GM11168 (cell line): ENCODE measurements at regions not wholly inside any gene's neighbourhood (a gene's known extent, or its start where the extent isn't known, plus 50 kb on each side); places are given as distances from the start of the nearest gene placed in this dataset.

ENCODE experiments used
- in situ Hi-C: fragments of 300-500 bp; cut with MboI; formaldehyde crosslinking; loops from one replicate; pipeline ENCODE4 v1.12.0; 2022; ENCODE audit warnings: low sequenced_read_pairs; ENCODE audit not compliant: unreplicated experiment

DNA sequence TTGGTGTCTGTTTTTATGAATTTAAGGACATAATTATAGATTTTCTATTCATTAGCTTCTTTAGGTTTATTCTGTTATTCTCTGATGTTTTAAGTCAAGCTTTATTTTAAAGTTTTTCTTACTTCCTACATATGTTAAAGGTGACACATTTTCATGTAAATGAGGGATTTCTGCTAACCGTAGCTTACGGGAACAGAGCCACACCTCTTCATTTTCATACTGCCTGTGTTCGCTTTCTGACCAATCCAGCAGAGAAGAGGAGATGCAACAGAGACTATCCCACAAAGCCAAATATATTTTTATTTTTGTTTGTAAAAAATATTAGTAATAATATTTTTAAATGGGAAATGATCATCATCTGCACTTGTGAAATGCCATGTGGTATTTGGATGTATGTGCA is 774.1 kb downstream of the BRD1 start:
- in situ Hi-C loops: no loop called here

DNA sequence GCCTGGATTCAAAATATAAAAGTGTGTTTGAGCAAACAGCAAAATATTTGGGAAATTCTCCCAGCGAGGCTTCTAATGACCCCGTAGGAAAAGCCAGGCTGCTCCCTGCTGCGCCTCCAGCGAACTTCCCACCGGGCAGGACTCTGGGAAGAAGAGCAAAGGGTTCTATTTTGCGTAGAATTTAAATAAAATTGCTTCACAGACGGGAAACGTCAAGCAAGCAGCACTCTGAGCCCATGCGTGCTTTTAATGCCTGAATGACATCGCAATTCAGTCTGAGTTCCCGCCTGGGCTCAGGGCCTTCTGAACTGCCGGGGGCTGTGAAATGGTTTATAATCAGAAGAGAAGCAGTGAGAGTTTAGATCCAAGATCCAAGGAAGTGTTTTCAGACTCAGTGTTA is 775.1 kb downstream of the BRD1 start:
- in situ Hi-C loops: no loop called here

DNA sequence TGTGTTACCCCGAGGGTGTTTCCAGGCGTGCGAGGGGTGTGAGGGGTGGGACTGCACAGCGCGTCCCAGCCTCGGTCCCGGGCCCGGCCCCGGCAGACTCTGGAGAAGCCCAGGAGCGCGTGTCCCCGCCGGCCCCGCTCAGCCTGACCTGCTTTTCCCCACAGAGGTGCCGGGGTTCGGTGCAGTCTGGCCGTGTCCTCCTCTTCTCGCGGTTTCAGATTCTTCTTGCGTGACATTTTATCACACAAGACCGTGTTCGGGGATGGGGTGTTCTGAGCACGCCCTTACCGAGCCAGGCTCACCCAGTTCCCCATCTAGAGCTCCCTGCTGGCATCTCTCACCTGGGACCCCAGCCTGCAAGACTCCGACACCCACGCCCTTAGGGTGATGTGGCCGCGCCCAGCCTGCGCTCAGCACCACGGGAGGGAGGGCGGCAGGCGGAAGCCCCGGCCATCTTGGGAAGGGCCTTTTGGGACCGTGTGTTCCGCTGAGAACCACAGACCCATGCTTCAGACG is 775.6 kb downstream of the BRD1 start:
- in situ Hi-C loops: no loop called here

DNA sequence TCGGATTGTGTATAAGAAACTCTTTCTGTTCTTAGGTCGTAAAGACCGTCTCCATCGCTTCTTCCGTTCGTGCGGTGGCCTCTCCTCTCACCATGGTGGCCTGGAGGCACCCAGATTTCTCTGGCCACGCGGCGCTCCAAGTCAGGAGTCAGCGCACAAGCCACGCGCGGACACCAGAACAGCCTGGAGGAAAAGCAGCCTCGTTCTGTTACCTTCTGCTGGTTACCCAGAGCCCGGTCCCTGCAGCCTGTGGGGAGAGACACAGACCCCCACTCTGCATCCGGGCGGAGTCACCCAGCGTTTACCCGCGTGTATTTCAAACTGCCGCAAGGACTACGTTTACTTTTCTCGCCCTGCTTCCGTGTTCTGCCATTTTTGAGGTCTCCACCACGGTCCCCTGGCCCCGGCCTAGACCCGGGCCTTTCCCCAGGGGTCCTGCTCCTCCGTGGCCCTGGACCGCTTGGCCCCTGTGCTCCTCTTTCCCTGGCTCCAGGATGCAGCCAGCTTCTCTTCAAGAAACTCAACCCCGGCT is 776.1 kb downstream of the BRD1 start:
- in situ Hi-C loops: no loop called here

DNA sequence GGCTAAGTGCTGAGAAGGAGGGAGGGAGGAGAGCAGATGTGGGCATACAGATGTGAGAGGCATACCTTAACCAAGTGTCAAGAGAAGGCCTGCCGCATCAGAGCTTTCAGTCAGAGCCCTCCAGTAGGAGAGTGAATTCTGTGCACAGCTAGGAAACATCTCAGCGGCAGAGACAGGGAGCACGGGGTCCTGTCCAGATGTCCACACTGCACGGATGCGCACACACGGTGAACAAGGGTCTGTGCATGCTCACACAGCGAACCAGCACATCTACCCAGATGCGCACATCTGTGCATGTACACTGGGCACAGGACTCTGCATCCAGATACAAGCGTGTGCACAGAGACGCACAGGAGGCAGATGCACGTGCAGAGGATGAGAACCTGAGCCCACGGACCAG is 778.0 kb downstream of the BRD1 start:
- in situ Hi-C loops: no loop called here

DNA sequence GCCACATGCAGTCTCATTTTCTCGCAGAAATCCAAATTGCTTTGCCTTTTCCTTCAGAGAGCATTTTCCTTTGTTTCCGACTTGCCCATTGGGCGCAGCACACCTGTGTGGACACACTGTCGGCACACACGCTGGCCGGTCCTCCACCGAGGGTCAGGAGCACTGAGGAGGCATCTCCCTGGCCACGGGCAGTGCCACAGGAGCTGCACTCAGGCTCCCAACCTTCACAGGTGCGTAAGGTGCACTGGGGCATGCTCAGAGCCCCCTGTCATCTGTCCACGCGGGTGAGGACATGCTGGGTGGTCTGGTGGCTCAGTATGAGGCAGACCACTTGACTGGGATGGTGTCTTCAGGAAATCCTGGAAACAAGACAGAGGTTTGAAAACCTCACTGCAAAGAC is 779.1 kb downstream of the BRD1 start:
- in situ Hi-C loops: no loop called here

DNA sequence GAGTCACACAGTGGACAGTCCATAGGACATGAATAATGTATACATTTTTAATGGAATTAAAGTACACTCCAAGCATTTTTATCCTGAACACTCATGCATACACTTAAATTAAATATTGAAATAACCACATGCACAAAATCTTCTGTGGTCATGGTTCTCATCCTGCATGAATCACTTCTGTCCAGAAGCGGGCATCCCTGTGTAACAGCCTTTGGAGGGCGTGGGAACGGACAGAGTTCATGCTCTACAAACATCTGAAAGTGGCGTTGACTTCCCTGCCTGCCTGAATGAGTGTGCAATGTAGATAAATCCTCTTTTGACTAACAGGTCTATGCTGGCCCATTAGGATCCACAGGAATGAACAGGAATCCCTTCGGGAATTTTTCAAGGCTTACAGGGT is 780.2 kb downstream of the BRD1 start:
- in situ Hi-C loops: no loop called here

DNA sequence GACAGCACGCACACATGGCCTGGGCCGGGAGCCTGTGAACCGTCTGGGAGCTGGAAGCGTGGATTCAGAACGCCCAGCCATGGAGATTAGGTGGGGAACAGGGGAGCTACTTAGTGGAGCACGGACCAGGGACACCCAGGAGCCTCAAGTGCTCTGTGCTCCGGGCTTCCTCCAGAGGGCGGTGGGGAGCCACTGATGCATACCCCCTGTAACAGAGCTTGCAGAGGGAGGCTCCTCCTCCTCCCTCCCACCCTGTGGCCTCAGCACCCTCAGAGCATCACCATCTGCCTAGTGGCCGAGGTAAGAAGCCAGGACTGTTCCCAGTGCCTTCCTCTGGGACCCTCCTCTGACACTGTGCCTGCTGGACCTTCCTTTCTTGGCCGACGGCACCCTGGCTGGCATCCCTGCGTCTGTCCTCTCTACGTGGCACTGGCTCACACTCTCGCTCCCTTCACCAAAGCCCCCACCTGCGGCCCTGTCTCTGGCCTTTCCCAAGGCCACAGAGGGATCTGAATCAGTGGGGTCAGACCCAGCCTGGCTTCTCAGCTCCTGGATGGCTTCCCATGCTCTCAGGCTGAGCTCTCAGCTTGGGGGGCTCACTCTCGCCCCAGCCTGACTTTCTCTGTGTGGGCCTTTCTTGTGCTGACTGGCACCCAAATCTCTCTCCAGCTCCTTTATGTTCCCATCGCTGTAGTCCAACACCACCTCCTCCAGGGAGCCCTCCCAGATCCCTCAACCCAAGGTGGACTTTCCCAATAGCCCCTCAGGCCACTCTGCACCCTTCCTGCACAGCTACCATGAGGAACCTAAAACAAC is 780.9 kb downstream of the BRD1 start:
- in situ Hi-C loops: no loop called here

DNA sequence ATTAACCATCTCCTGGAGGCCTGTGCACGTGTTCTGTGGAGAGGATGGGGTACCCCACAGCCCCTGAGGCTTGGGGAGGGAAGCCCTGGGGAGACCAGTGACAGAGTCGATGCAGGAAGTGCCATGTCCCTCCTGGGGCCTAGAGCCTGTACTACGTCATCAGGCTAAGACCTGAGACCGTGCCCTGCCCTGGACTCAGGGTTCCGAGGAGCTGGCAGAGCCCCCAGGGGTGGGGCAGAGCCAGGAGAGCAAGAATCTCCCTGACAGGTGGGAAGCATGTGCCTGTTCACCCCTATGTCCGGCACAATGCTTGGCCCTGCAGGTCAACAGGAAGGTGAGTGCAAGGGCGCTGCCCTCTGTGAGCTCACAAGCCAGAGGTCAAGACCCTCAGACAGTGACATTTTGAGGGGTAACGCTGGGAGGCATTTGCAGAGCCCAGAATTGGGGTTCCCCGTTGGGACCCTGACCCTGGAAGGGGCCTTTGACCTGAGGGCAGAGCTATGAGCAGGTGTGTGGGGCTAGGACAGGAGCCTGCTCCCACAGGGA is 781.6 kb downstream of the BRD1 start:
- in situ Hi-C loops: no loop called here

DNA sequence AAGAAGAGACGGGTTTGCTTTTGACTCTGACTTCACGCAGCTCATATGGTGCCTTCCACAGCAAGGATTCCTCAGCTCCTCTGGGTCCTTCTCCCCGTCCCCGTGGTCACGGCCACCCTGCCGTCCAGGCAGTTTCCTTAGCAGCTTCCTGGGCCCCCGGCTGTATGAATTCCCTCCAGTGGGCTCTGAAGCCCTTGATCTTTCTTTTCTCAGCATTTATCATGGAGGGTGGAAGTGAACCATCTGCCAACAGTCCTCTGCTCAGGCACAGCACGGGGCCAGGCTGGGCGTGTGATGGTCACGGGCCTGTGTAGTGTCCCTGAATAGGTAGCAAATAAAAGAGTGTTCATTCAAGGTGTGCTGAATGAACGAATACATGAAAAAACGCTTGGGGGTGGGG is 782.4 kb downstream of the BRD1 start:
- in situ Hi-C loops: no loop called here

DNA sequence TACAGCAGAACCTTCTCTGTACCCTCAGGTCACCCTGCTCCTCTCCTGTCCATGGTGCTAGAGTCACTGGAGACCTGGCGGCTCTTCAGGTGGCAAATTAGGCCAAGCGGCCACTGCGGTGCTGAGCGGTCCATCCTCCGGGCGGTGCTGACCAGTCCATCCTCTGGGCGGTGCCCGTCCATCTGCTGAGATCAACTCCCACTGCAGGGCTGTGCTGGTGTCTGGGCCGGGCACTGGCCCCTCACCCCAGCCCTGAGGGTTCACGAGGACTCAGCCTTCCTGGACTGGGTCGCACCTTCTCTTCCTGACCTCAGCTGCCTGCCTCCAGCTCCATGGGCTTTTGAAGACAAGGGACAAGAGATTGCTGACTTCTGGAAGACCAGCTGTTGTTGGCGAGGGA is 782.9 kb downstream of the BRD1 start:
- in situ Hi-C loops: no loop called here

DNA sequence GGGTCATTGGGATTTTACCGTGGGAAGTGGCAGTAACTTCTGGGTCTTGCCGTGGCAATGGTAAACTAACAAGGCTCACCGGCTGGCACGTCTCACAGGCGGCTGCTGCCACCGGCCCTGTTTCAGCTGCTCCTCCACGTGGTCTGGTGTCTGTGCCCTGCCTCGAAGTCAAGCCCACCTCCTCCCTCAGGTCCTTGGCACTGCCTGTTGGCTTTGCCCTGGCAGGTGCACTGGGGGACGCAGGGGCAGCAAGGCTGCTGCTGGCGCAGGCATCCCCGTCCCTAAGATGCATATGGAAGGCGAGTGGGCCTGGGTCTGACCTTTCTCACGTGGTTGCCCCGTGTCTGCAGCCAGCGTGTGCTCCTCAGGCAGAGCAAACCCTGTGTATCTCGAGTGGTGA is 783.6 kb downstream of the BRD1 start:
- in situ Hi-C loops: no loop called here

DNA sequence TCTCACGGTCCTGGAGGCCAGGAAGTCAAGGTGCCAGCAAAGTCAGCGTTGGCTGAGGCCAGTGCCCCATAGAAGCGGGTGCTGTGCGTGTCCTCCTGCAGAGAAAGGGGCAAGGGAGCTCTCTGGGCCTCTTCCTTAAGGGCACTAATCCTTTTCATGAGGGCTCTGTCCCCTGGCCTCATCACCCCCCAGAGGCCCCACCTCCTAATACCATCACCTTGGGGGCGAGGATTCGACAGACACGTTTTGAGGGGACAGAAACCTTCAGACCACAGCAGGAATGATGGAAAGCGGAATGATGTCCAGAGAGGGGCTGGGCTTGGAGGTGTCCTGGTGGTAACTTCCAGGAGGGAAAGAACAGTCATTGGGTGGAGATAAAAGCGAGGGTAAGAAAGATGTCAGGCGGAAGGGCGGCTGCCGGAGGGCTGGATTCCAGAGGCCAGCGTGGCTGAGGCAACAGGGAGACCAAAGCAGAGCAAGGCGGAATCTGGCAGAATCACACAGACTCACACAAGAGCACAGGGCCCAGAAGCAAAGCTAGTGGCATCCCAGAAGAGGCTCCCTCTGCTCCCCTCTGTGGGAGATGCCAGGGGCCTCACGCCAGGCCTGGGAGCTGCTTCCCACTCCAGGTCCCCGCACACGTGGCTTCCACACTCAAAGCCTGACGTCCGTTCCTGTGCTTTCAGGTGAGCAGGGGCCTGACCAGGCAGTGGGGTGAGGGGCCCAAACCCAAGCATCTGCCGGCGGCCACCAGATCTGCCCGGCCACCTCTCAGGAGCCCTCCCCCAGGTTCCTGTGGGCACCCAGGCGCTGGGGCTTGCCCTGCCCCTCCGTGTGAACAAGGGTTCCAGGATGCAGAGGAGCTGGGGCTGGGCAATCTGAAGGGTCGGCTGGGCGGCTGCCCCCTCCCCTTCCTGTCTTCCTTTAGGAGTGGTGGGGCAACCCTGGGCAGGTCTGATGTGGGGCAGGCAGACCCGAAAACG is 784.5 kb downstream of the BRD1 start:
- in situ Hi-C loops: no loop called here

DNA sequence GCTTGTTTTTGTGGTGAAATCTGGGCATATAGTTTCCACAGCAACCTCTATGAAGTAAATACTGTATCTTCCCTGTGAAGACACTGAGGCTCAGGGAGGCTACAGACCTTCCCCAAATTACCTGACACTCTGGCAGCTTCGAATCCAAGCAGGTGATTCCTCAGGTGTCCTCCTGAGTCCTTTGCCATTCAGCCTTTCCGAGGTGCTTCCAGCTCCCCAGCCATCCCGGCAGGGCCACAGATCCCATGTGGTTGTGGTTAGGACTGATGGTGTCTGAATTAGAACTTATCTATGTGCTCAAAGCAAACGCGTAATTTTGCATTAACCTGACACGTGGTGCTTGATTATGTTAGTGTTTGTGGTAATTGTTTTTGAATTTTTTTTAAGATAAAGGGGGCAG is 785.6 kb downstream of the BRD1 start:
- in situ Hi-C loops: no loop called here

DNA sequence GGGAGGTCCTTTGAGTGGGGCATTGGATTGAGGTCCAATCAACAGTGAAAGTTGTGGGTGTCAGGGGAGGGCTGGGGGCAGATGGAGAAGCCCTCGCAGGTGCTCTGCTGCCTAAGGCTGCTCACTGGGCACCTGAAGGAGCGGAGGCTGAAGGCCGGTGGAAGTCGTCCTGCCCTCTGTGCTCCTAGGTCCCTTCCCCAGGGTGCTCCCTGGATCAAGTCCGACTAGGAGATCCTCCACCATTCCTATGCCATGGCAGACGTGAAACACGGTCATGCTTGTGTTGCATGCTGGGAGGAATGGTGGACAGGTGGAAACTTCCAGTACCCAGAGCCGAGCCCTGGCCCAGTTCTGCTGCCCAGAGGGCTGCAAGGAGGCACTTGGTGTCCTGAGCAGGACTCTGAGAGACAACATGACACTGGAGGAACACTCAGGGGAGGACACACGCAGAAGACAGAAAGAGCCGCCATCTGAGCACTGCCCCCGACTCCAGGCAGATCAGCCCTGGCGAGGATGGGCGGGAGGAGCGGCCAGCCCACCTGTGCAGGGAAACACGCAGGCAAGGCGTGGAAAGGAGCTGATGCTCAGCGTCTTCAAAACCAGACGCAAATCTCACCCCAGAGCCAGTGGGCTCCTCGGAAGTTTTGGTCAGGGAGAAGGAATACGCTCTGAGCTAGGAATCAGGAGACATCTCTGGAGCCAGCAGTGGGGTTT is 786.8 kb downstream of the BRD1 start:
- in situ Hi-C loops: no loop called here

DNA sequence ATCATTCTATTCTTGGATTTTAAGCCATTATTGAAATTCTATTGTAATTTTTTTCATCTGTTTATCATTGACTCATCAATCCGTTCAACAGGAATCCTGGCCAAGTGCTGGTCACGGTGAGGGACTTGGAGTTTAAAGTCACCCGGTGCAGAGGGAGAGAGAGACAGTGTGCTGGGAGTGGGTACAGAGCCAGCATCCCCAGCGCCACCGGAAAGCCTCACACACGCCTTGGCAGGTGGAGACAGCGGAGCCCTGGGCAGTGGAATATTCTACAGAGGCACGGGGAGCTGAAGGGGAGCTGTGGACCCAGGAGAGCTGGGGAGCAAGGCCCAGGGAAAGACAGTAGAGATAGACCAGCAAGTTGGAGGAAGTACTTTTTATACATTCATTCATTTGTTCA is 787.6 kb downstream of the BRD1 start:
- in situ Hi-C loops: no loop called here

DNA sequence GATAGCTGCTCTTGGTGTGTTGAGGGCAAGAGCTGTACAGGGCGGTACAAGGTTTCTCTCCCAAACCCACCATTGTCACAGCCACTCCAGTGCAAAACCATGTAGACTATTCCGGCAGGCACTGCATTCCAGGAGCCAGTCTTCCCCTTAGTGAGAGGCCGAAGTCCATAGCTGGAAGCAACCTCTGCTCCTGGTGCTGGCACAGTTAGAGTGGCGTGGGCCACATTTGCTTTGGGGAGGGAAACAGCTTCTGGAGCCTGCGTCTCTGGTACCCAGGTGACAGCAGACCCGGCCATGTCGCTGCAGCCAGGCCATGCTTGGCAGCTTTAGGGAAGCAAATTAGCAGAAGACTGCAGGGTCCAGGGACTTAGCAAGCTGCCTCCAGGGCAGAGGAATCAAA is 788.0 kb downstream of the BRD1 start:
- in situ Hi-C loops: no loop called here

DNA sequence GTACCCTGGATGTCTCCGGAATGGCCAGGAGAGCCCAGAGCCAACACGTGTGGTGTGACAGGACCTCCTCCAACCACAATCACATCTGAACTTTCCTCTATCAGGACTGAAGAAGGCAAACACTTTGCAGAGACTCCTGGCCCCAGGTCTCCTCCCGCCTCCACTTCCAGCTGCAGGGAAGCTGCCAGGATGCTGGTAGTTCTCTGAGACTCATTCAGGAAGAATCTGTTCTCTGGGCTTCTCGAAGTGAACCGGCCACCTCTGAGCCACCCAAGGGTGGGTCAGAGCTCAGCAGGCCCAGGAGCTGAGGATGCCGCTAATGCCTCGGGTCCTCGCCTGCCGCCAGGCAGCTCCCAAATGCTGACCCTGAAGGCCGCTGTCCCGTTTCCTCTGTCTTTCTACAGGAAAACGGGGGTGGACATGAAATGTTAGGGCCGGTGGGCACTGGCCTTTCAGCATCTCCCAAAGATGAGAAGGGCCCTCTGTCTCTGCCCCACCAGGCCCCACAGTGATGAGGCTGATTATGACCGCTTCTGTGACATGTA is 789.9 kb downstream of the BRD1 start:
- in situ Hi-C loops: no loop called here

DNA sequence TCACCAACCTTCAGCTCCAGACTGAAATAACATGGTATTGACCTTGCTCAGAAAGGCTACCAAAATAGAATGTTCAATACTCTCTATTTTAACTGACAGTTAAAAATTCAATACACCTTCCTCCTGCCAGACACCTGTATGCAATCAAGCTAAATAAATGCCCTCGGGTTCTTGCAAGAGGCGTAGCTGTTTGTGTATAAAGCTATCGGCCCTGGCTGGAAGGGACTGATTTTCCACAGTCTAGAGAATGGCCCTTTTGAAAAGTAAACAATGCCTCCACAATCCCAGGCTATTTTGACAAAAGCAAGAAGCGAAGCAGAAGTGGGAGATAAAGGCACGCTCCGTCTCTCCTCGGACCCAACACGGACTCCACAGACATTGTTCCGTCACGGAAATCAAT is 791.2 kb downstream of the BRD1 start:
- in situ Hi-C loops: no loop called here
